WTC11 (cell line): ENCODE measurements at regions not wholly inside any gene's neighbourhood (a gene's known extent, or its start where the extent isn't known, plus 50 kb on each side); places are given as distances from the start of the nearest gene placed in this dataset.

Source experiments
- ESRRA ChIP-seq: sonication (generic); formaldehyde crosslinking; IDR thresholded peaks from 2 replicates; pipeline ENCODE4 v1.8.1; 2022; ENCODE audit warnings: mild to moderate bottlenecking, missing genetic modification reagents, borderline replicate concordance
- FOXP1 ChIP-seq: sonication (generic); formaldehyde crosslinking; IDR thresholded peaks from 2 replicates; pipeline ENCODE4 v1.8.0; 2022; ENCODE audit warnings: missing genetic modification reagents, mild to moderate bottlenecking, moderate library complexity, borderline replicate concordance
- NR2C2 ChIP-seq: sonication (generic); formaldehyde crosslinking; IDR thresholded peaks from 2 replicates; pipeline ENCODE4 v1.8.0; 2022; ENCODE audit warnings: mild to moderate bottlenecking, missing genetic modification reagents
- ZNF512 ChIP-seq: sonication (generic); formaldehyde crosslinking; IDR thresholded peaks from 2 replicates; pipeline ENCODE4 v1.8.1; 2022; ENCODE audit warnings: missing genetic modification reagents, borderline replicate concordance
- TF ChIP-seq, protein P1 (sequence below): fragments of 200-600 bp; IDR thresholded peaks from 2 replicates; pipeline ENCODE4 v1.8.0; 2022; ENCODE audit warnings: antibody characterized with exemption

GRCh38 chr10:123942114-123942861, 50.7 kb upstream of the CPXM2 start:
- TF ChIP-seq, protein P1, sequence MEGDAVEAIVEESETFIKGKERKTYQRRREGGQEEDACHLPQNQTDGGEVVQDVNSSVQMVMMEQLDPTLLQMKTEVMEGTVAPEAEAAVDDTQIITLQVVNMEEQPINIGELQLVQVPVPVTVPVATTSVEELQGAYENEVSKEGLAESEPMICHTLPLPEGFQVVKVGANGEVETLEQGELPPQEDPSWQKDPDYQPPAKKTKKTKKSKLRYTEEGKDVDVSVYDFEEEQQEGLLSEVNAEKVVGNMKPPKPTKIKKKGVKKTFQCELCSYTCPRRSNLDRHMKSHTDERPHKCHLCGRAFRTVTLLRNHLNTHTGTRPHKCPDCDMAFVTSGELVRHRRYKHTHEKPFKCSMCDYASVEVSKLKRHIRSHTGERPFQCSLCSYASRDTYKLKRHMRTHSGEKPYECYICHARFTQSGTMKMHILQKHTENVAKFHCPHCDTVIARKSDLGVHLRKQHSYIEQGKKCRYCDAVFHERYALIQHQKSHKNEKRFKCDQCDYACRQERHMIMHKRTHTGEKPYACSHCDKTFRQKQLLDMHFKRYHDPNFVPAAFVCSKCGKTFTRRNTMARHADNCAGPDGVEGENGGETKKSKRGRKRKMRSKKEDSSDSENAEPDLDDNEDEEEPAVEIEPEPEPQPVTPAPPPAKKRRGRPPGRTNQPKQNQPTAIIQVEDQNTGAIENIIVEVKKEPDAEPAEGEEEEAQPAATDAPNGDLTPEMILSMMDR, result no peak
- no peak for TF ChIP-seq ESRRA (CRISPR knock-in tag)
- no peak for TF ChIP-seq FOXP1 (CRISPR knock-in tag)
- TF ChIP-seq NR2C2 (CRISPR knock-in tag), result no peak
- TF ChIP-seq ZNF512 (CRISPR knock-in tag), result no peak
